GM10248 (cell line): ENCODE measurements at regions not wholly inside any gene's neighbourhood (a gene's known extent, or its start where the extent isn't known, plus 50 kb on each side); places are given as distances from the start of the nearest gene placed in this dataset.
"Not testable (repeated sequence)": the region's sequence is repeated elsewhere in the genome, so short reads cannot be mapped to it uniquely, and the experiment has no call there.

Experiments used
- CTCF ChIA-PET: fragments of 300-600 bp; sonication (Branson Sonifier 250); formaldehyde crosslinking; extraction: SDS; loops from one replicate; lab custom pipeline; 2021; ENCODE audit warnings: antibody characterized with exemption; lab: Yijun Ruan, JAX
- POLR2A ChIA-PET: fragments of 350-650 bp; sonication (Branson Sonifier 250); formaldehyde crosslinking; extraction: SDS; loops from one replicate; lab custom pipeline; 2020; ENCODE audit warnings: antibody characterized with exemption; lab: Yijun Ruan, JAX
- DNase-seq: peaks from one replicate; pipeline ENCODE4 v3.0.0; 2012; ENCODE audit errors: extremely low spot score
- CTCF ChIP-seq: IDR thresholded peaks from 2 replicates; pipeline ENCODE4 v1.5.1; 2012; ENCODE audit warnings: mild to moderate bottlenecking, low read depth; ENCODE audit errors: extremely low read depth, missing control alignments, control extremely low read depth

GRCh38 chr18:38491195-38491594 is 925.6 kb upstream of the CELF4 start:
- ChIA-PET POLR2A (no interaction called here), CTCF (interaction anchor here (1.7 kb wide), 1 partner anchor 11 kb away, joined by 5 read pairs; no protein-coding TSS in a partner anchor)
- no peak for DNase-seq
- TF ChIP-seq CTCF = no peak

- CTCF ChIA-PET = interaction anchor here (0.6 to 1.7 kb wide), 2 partner anchors 12 to 474 kb away, joined by 3 to 5 read pairs; no protein-coding TSS in a partner anchor
- POLR2A ChIA-PET, DNase-seq: not testable (repeated sequence)
Observed at GRCh38 chr18:38489721-38490120, 924.1 kb upstream of the CELF4 start.

GRCh38 chr18:38487521-38487920 is 921.9 kb upstream of the CELF4 start:
- ChIA-PET CTCF (interaction anchor here (0.7 to 1.0 kb wide), 2 partner anchors 8 to 15 kb away, joined by 3 read pairs; no protein-coding TSS in a partner anchor), POLR2A (no interaction called here)

GRCh38 chr18:38483326-38483725 is 917.7 kb upstream of the CELF4 start:
- ChIA-PET CTCF (no interaction called here), POLR2A (no interaction called here)
- no peak for TF ChIP-seq CTCF
- no peak for DNase-seq

More at GRCh38 chr18:38487521-38487920, 921.9 kb upstream of the CELF4 start:
- DNase-seq = no peak
- no peak for TF ChIP-seq CTCF

GRCh38 chr18:38481576-38481975 is 916.0 kb upstream of the CELF4 start:
- POLR2A ChIA-PET = no interaction called here
- no peak for TF ChIP-seq CTCF
- no peak for DNase-seq
- CTCF ChIA-PET = interaction anchor here (0.7 to 1.4 kb wide), 2 partner anchors 13 to 303 kb away, joined by 3 to 5 read pairs; no protein-coding TSS in a partner anchor

- ChIA-PET POLR2A (no interaction called here), CTCF (interaction anchor here (1.6 kb wide), 1 partner anchor 8 kb away, joined by 3 read pairs; no protein-coding TSS in a partner anchor)
- no peak for DNase-seq
- no peak for TF ChIP-seq CTCF
Observed at GRCh38 chr18:38475686-38476085, 910.1 kb upstream of the CELF4 start.

- no peak for DNase-seq
- POLR2A ChIA-PET = no interaction called here
- CTCF ChIA-PET = interaction anchor here (1.3 kb wide), 1 partner anchor 21 kb away, joined by 3 read pairs; no protein-coding TSS in a partner anchor
- no peak for TF ChIP-seq CTCF
Observed at GRCh38 chr18:38473535-38473934, 907.9 kb upstream of the CELF4 start.
